HG02840 (cell line): ENCODE measurements at regions not wholly inside any gene's neighbourhood (a gene's known extent, or its start where the extent isn't known, plus 50 kb on each side); places are given as distances from the start of the nearest gene placed in this dataset.
"Not testable (repeated sequence)": the region's sequence is repeated elsewhere in the genome, so short reads cannot be mapped to it uniquely, and the experiment has no call there.

Experiments
- ATAC-seq: cut with Tn5 transposase; IDR thresholded peaks from one replicate; pipeline ENCODE4 v1.9.1; 2021; ENCODE audit warnings: mild to moderate bottlenecking, moderate library complexity, moderate number of reproducible peaks; ENCODE audit not compliant: unreplicated experiment, low FRiP score

- ATAC-seq: not testable (repeated sequence)
These were observed 347.9 kb upstream of the RPS23 start for GRCh38 chr5:82626012-82626411.

GRCh38 chr5:82624062-82624461, 345.9 kb upstream of the RPS23 start:
- ATAC-seq: no peak

- ATAC-seq: no peak
These were observed 344.8 kb upstream of the RPS23 start for GRCh38 chr5:82622711-82623514.

GRCh38 chr5:82622205-82622604, 344.1 kb upstream of the RPS23 start:
- no peak for ATAC-seq

GRCh38 chr5:82620957-82621600, 342.9 kb upstream of the RPS23 start:
- no peak for ATAC-seq

- ATAC-seq: no peak
These were observed 340.9 kb upstream of the RPS23 start for GRCh38 chr5:82619097-82619496.

- no peak for ATAC-seq
These were observed 336.6 kb upstream of the RPS23 start for GRCh38 chr5:82614706-82615105.

- ATAC-seq: no peak
These were observed 335.7 kb upstream of the RPS23 start for GRCh38 chr5:82613891-82614290.

GRCh38 chr5:82610686-82611085, 332.5 kb upstream of the RPS23 start:
- ATAC-seq: no peak

- ATAC-seq: no peak
These were observed 327.4 kb upstream of the RPS23 start for GRCh38 chr5:82605441-82605973.

GRCh38 chr5:82603033-82603987, 325.2 kb upstream of the RPS23 start:
- ATAC-seq: no peak

- ATAC-seq: no peak
These were observed 323.7 kb upstream of the RPS23 start for GRCh38 chr5:82601861-82602260.

GRCh38 chr5:82601077-82601476, 322.9 kb upstream of the RPS23 start:
- ATAC-seq: no peak

- ATAC-seq: no peak
These were observed 321.5 kb upstream of the RPS23 start for GRCh38 chr5:82599692-82600091.

- no peak for ATAC-seq
These were observed 320.9 kb upstream of the RPS23 start for GRCh38 chr5:82599030-82599429.

- ATAC-seq: no peak
These were observed 319.3 kb upstream of the RPS23 start for GRCh38 chr5:82597437-82597836.

GRCh38 chr5:82596451-82596850, 318.3 kb upstream of the RPS23 start:
- no peak for ATAC-seq

GRCh38 chr5:82595113-82595512, 317.0 kb upstream of the RPS23 start:
- ATAC-seq: no peak

GRCh38 chr5:82594097-82594496, 315.9 kb upstream of the RPS23 start:
- ATAC-seq: no peak

GRCh38 chr5:82593481-82593880, 315.3 kb upstream of the RPS23 start:
- ATAC-seq: no peak
